ENCODE measurements at regions not wholly inside any gene's neighbourhood (a gene's known extent, or its start where the extent isn't known, plus 50 kb on each side); places are given as distances from the start of the nearest gene placed in this dataset.

- no peak for TF ChIP-seq ETS1 (IDR thresholded peaks at IDR 0.05)
- no peak for TF ChIP-seq CREB1 (CRISPR knock-in tag; IDR thresholded peaks at IDR 0.05; ENCODE audit: low read depth)
- no peak for TF ChIP-seq CTCF (conservative IDR thresholded peaks at IDR 0.05; ENCODE audit: low read depth in 2 of 2)
Observed at GRCh38 chr3:44048949-44049348, 192.7 kb upstream of the TOPAZ1 start (continued).

- Histone ChIP-seq H3K79me2 (replicated peaks; ENCODE audit: insufficient read depth) (no peaks in the 10 kb centered on the region), H3K27me3 (ENCODE audit: insufficient read depth) (no peaks in the 10 kb centered on the region), H4K20me1 (replicated peaks; ENCODE audit: insufficient read depth) (no peaks in the 10 kb centered on the region), H3K4me2 (no peak overlapping the region), H3F3A (replicated peaks; ENCODE audit: low read depth) (no peaks in the 10 kb centered on the region), H3K36me3 (ENCODE audit: insufficient read depth) (no peaks in the 10 kb centered on the region), H3K9me2 (ENCODE audit: insufficient read depth) (peaks cover 32% of the 10 kb centered on the region), H3K4me1 (ENCODE audit: insufficient read depth) (peaks cover 13% of the 10 kb centered on the region; the same call in 1 of the 2 replicates), H2AFZ (no peak overlapping the region), H3K4me3 (no peak overlapping the region), H3K27ac (ENCODE audit: low read depth) (no peak overlapping the region)
- Mint-ChIP-seq H3K27ac (peak overlapping the region; percentile 74; the same call in 1 of the 2 replicates), H3K4me1 (peaks cover 30% of the 10 kb centered on the region), H3K27me3 (ENCODE audit: insufficient read depth, low read depth, poor library complexity) (peaks cover 5% of the 10 kb centered on the region), H3K36me3 (ENCODE audit: low read depth) (no peaks in the 10 kb centered on the region; the same call in 2 of the 3 replicates), H3K4me3 (no peak overlapping the region), H3K9me3 (no peaks in the 10 kb centered on the region; the same call in 2 of the 3 replicates)
- TF ChIP-seq POLR2AphosphoS5 (IDR thresholded peaks at IDR 0.05; ENCODE audit: low read depth) (no peak), REST (IDR thresholded peaks at IDR 0.05; ENCODE audit: unreplicated experiment) (no peak), CREB1 (CRISPR knock-in tag; IDR thresholded peaks at IDR 0.05; ENCODE audit: low read depth) (no peak), EZH2phosphoT487 (IDR thresholded peaks at IDR 0.05; ENCODE audit: unreplicated experiment) (no peak), ZNF114 (CRISPR knock-in tag; IDR thresholded peaks at IDR 0.05) (no peak), NANOG (IDR thresholded peaks at IDR 0.05; ENCODE audit: borderline replicate concordance) (no peak), STAT1 (IDR thresholded peaks at IDR 0.05; ENCODE audit: unreplicated experiment) (no peak), EZH2 (IDR thresholded peaks at IDR 0.05; ENCODE audit: low read depth, unreplicated experiment) (no peak)
- ATAC-seq (no peak), DNase-seq (ENCODE audit: low spot score) (no peak)
Observed at GRCh38 chr3:44050101-44050500, 191.6 kb upstream of the TOPAZ1 start.
